K562 (cell line): ENCODE measurements at regions not wholly inside any gene's neighbourhood (a gene's known extent, or its start where the extent isn't known, plus 50 kb on each side); places are given as distances from the start of the nearest gene placed in this dataset.
"Not testable (repeated sequence)": the region's sequence is repeated elsewhere in the genome, so short reads cannot be mapped to it uniquely, and the experiment has no call there.

Experiments
- ATAC-seq: fragments of 200-7000 bp; cut with Tn5 transposase; 3 replicates; pipeline ENCODE4 v1.9.1; 2020; ENCODE audit warnings: moderate library complexity
- BruUV-seq: library from RNA; stranded (reverse); fragments of 400-500 nt; replicated peaks from 2 replicates; lab custom pipeline; 2021; lab: Mats Ljungman, UMichigan
- CTCF ChIA-PET: fragments of 300-600 bp; formaldehyde crosslinking; extraction: SDS; loops from one replicate; lab custom pipeline; 2021; ENCODE audit warnings: low intra/inter-chr PET ratio; lab: Yijun Ruan, JAX
- POLR2A ChIA-PET: fragments of 300-600, 350-650 bp; sonication (Branson Sonifier 250); formaldehyde crosslinking; extraction: SDS; loops from one replicate; lab custom pipeline; 2021; ENCODE audit warnings: antibody characterized with exemption, inconsistent platforms; lab: Yijun Ruan, JAX
- DNase-seq, 4 experiments: peaks; one replicate each; pipeline versions ENCODE4 v3.0.0 to v3.0.0-alpha.2; 2011 to 2018; ENCODE audit warnings: low spot score in 3 of 4, mixed read lengths in 3 of 4; ENCODE audit errors: extremely low read depth in 1 of 4
- FAIRE-seq: peaks from 2 replicates; lab custom pipeline; 2011; peaks lifted over from hg19 to GRCh38; lab: Jason Lieb, UNC
- H2AFZ ChIP-seq: 2 replicates; pipeline ENCODE4 v1.6.0; 2011; ENCODE audit warnings: low read depth, low read length, control low read depth, inconsistent platforms
- H3K27ac ChIP-seq: fragments of 200-600 bp; 3 replicates; pipeline ENCODE4 v1.8.0; 2011; ENCODE audit warnings: low read depth, mild to moderate bottlenecking, control low read depth, inconsistent platforms, low read length, moderate library complexity, mixed read lengths; ENCODE audit errors: extremely low read depth
- H3K27me3 ChIP-seq, 2 experiments: fragments of 300-600 bp in 1 of 2; 2 replicates in 1 of 2; 3 replicates in 1 of 2; pipeline versions ENCODE4 v1.6.0 to v1.8.0; 2011; ENCODE audit warnings: inconsistent platforms in 2 of 2, low read length in 2 of 2, mild to moderate bottlenecking in 1 of 2, mixed read lengths in 1 of 2, moderate library complexity in 1 of 2; ENCODE audit not compliant: control insufficient read depth in 2 of 2, insufficient read depth in 2 of 2
- H3K36me3 ChIP-seq: fragments of 300-600 bp; 3 replicates; pipeline ENCODE4 v1.8.0; 2011; ENCODE audit warnings: mild to moderate bottlenecking, low read length, inconsistent platforms; ENCODE audit not compliant: control insufficient read depth, insufficient read depth
- H3K4me1 ChIP-seq, 2 experiments: fragments of 200-600 bp in 1 of 2; replicated peaks in 1 of 2; 2 replicates in 1 of 2; 3 replicates in 1 of 2; pipeline versions ENCODE4 v1.5.1 to v1.8.0; 2011; ENCODE audit warnings: inconsistent platforms in 2 of 2, low read length in 2 of 2, mild to moderate bottlenecking in 1 of 2, mixed read lengths in 1 of 2, moderate library complexity in 1 of 2; ENCODE audit not compliant: control insufficient read depth in 2 of 2, insufficient read depth in 2 of 2
- H3K4me2 ChIP-seq: 2 replicates; pipeline ENCODE4 v1.6.1; 2011; ENCODE audit warnings: low read length, control low read depth, inconsistent platforms, mixed read lengths; ENCODE audit not compliant: insufficient read depth
- H3K4me3 ChIP-seq: fragments of 200-600 bp; sonication (generic), shearing (Covaris generic); 2 replicates; pipeline ENCODE4 v1.5.1; 2016; ENCODE audit warnings: control low read depth, inconsistent platforms
- H3K79me2 ChIP-seq: fragments of 200-600 bp; 3 replicates; pipeline ENCODE4 v1.8.0; 2011; ENCODE audit warnings: low read length, inconsistent platforms; ENCODE audit not compliant: control insufficient read depth, insufficient read depth
- H3K9ac ChIP-seq, 2 experiments: 2 replicates each; pipeline versions ENCODE4 v1.6.0 to v1.6.1; 2011; ENCODE audit warnings: low read depth in 2 of 2, low read length in 2 of 2, control low read depth in 1 of 2, inconsistent platforms in 1 of 2, mild to moderate bottlenecking in 1 of 2, mixed read lengths in 1 of 2; ENCODE audit not compliant: insufficient read depth in 1 of 2
- H3K9me1 ChIP-seq: one replicate; pipeline ENCODE4 v1.6.0; 2011; ENCODE audit warnings: inconsistent platforms, mild to moderate bottlenecking, low read length, moderate library complexity; ENCODE audit not compliant: control insufficient read depth, insufficient read depth
- H3K9me3 ChIP-seq: replicated peaks from 2 replicates; pipeline ENCODE4 v1.5.1; 2011; ENCODE audit warnings: low read depth, low read length, inconsistent platforms; ENCODE audit not compliant: control insufficient read depth, insufficient read depth
- H4K20me1 ChIP-seq: replicated peaks from 2 replicates; pipeline ENCODE4 v1.6.1; 2011; ENCODE audit warnings: low read length, inconsistent platforms, mixed read lengths; ENCODE audit not compliant: control insufficient read depth, insufficient read depth
- HDAC6 ChIP-seq: IDR thresholded peaks from 2 replicates; pipeline ENCODE4 v1.6.1; 2012; ENCODE audit warnings: low read depth, mild to moderate bottlenecking, control low read depth, inconsistent platforms, low read length, moderate library complexity
- NFYB ChIP-seq: IDR thresholded peaks from 2 replicates; pipeline ENCODE4 v1.6.1; 2011; ENCODE audit warnings: mild to moderate bottlenecking, moderate library complexity; ENCODE audit not compliant: insufficient read length; ENCODE audit errors: extremely low read depth
- SIRT6 ChIP-seq: IDR thresholded peaks from one replicate; pipeline ENCODE4 v1.6.1; 2012; ENCODE audit warnings: low read depth, mild to moderate bottlenecking, control low read depth, inconsistent platforms, low read length, moderate library complexity
- SNIP1 ChIP-seq: fragments of 450-650 bp; IDR thresholded peaks from 2 replicates; pipeline ENCODE4 v1.7.1; 2017; ENCODE audit warnings: low read depth, mild to moderate bottlenecking
- ZNF175 ChIP-seq: fragments of 200-800 bp; sonication (Bioruptor generic); IDR thresholded peaks from 2 replicates; pipeline ENCODE4 v1.6.1; 2016; ENCODE audit warnings: low read depth, mild to moderate bottlenecking, missing genetic modification characterization, missing compliant biosample characterization
- ZNF24 ChIP-seq: fragments of 450-650 bp; IDR thresholded peaks from 2 replicates; pipeline ENCODE4 v1.6.1; 2016
- ZNF253 ChIP-seq: fragments of 250-450 bp; sonication (Bioruptor Pico); conservative IDR thresholded peaks from 2 replicates; pipeline ENCODE4 v1.6.1; 2021; ENCODE audit warnings: mild to moderate bottlenecking
- WGBS: fragments of 100-300 bp; shearing (Covaris generic); methylation state at CpG from one replicate; pipeline ENCODE4 v1.1.6; 2016; ENCODE audit warnings: low coverage, mixed read lengths; ENCODE audit not compliant: insufficient coverage; ENCODE audit errors: missing lambda C conversion rate; 5-methylcytosine and 5-hydroxymethylcytosine counted together
- in situ Hi-C: fragments of 300-500 bp; cut with MboI; formaldehyde crosslinking; loops from 4 replicates; pipeline ENCODE4 v1.15.0; 2018; ENCODE audit warnings: inconsistent platforms, mixed read lengths
- intact Hi-C: fragments of 100-400 bp; cut with micrococcal nuclease; formaldehyde crosslinking; loops from 2 replicates; pipeline ENCODE4 v1.14.2; 2022
- TF ChIP-seq, protein P1 (sequence below): fragments of 450-650 bp; IDR thresholded peaks from 2 replicates; pipeline ENCODE4 v1.6.1; 2016; ENCODE audit warnings: low read depth, mild to moderate bottlenecking, moderate library complexity
- TF ChIP-seq, protein P2 (sequence below): fragments of 250-450 bp; sonication (Bioruptor Pico); IDR thresholded peaks from 2 replicates; pipeline ENCODE4 v1.8.0; 2021; ENCODE audit warnings: mild to moderate bottlenecking, moderate library complexity

GRCh38 chr3:61493339-61493738 is 68.0 kb upstream of the PTPRG start (continued):
- TF ChIP-seq ZNF175 (CRISPR knock-in tag) (no peak), NFYB (no peak), SIRT6 (no peak), HDAC6 (no peak), ZNF24 (no peak), SNIP1 (no peak), ZNF253 (CRISPR knock-in tag) (no peak)
- TF ChIP-seq, protein P1, sequence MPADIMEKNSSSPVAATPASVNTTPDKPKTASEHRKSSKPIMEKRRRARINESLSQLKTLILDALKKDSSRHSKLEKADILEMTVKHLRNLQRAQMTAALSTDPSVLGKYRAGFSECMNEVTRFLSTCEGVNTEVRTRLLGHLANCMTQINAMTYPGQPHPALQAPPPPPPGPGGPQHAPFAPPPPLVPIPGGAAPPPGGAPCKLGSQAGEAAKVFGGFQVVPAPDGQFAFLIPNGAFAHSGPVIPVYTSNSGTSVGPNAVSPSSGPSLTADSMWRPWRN = no peak
- TF ChIP-seq, protein P2, sequence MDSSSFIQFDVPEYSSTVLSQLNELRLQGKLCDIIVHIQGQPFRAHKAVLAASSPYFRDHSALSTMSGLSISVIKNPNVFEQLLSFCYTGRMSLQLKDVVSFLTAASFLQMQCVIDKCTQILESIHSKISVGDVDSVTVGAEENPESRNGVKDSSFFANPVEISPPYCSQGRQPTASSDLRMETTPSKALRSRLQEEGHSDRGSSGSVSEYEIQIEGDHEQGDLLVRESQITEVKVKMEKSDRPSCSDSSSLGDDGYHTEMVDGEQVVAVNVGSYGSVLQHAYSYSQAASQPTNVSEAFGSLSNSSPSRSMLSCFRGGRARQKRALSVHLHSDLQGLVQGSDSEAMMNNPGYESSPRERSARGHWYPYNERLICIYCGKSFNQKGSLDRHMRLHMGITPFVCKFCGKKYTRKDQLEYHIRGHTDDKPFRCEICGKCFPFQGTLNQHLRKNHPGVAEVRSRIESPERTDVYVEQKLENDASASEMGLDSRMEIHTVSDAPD = no peak
- TF ChIP-seq, all 486 proteins: peak for 0

GRCh38 chr3:61494309-61494708 is 67.1 kb upstream of the PTPRG start:
- in situ Hi-C loops, H4K20me1 ChIP-seq, intact Hi-C loops, FAIRE-seq, H3K36me3 ChIP-seq, H3K79me2 ChIP-seq, DNase-seq, H3K9me3 ChIP-seq, H3K9me1 ChIP-seq, POLR2A ChIA-PET, H3K4me3 ChIP-seq, H3K4me2 ChIP-seq, ATAC-seq, H3K4me1 ChIP-seq, H3K27ac ChIP-seq, H3K9ac ChIP-seq, CTCF ChIA-PET, H2AFZ ChIP-seq, H3K27me3 ChIP-seq, BruUV-seq: not testable (repeated sequence)
- WGBS = 0% methylated on average over 3 of the region's 3 CpGs
